Epithelial cell of esophagus (primary cell): ENCODE measurements at regions not wholly inside any gene's neighbourhood (a gene's known extent, or its start where the extent isn't known, plus 50 kb on each side); places are given as distances from the start of the nearest gene placed in this dataset.
A peak's percentile ranks its signal among the peaks of the same experiment; 100 is the strongest.

Experiments used
- DNase-seq: peaks from one replicate; pipeline ENCODE4 v3.0.0; 2010; ENCODE audit warnings: low read depth
- H3K4me3 ChIP-seq: 2 replicates; pipeline ENCODE4 v1.5.1; 2011; ENCODE audit warnings: mild to moderate bottlenecking, low read length, control low read depth
- TF ChIP-seq, protein P1 (sequence below): IDR thresholded peaks from 2 replicates; pipeline ENCODE4 v1.5.1; 2011; ENCODE audit warnings: low read depth, mild to moderate bottlenecking, low read length, control low read depth, inconsistent platforms; ENCODE audit not compliant: insufficient read depth; ENCODE audit errors: missing control alignments

DNA sequence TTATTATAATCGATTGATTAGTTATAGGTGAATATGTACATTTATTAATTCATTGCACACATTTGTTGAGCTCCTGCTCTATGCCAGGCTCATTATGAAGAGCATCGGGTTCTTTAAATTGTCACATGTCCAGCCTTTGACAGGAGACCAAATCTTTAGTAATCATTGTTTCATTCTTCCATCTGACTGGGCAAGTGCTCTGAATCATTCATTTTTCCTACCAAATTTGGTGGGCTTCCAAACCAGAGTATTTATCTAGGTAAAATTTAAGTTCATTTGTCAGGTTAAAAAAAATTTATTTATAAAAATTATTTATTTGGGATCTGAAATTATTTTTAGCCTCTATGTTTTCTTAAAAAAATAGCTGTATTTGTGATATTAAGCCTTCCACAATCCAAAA is 404.9 kb upstream of the MMS22L start:
- TF ChIP-seq, protein P1, sequence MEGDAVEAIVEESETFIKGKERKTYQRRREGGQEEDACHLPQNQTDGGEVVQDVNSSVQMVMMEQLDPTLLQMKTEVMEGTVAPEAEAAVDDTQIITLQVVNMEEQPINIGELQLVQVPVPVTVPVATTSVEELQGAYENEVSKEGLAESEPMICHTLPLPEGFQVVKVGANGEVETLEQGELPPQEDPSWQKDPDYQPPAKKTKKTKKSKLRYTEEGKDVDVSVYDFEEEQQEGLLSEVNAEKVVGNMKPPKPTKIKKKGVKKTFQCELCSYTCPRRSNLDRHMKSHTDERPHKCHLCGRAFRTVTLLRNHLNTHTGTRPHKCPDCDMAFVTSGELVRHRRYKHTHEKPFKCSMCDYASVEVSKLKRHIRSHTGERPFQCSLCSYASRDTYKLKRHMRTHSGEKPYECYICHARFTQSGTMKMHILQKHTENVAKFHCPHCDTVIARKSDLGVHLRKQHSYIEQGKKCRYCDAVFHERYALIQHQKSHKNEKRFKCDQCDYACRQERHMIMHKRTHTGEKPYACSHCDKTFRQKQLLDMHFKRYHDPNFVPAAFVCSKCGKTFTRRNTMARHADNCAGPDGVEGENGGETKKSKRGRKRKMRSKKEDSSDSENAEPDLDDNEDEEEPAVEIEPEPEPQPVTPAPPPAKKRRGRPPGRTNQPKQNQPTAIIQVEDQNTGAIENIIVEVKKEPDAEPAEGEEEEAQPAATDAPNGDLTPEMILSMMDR: no peak
- no peak for DNase-seq
- H3K4me3 ChIP-seq: no peak overlapping the region

DNA sequence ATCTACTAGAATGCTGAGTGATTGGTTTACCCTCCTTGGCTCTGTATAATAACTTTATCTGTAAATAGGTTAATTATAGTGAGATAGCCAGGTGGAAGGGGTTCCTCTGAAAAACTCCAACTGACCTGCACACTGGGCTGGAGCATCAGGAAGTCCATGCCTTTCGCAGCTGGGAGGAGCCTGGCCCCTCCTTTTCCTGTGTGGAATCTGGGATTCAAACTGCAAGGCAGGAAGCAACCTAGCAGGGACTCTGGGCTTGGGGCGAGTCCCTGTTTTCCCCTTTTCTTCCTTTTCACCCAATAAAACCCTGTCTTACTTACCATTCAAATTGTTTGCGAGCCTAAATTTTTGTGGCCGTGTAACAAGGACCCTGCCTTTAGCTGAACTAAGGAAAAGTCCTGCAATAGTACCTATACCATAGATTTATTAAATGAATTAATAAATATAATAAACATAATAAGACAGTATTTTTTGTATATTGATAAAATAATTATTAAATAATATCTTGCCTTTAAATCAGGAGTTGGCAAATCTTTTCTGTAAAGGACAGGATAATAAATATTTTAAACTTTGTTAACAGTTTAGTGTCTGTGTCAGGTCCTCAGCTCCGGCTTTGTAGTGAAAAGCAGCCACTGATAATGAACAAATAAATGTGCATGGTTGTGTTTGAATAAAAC is 406.2 kb upstream of the MMS22L start:
- no peak for DNase-seq
- no peak overlapping the region for H3K4me3 ChIP-seq
- TF ChIP-seq, protein P1: no peak

DNA sequence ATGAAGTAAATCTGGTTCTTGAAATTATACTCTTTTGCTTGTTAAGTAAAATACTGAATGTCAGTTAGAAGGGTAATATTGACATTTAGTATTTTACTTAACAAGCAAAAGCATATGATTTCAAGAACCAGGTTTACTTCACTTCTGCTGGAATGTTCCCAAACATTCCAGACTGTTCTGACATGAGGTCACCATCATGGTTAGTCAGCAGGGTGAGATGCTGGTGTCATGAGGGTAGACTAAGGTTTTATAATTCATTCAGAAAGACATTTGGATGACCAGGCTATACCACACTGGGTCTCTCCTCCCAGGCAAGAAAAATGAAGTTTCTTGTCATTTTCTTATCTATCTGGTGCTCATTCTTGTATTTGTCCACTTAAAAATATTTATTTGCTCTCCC is 414.4 kb upstream of the MMS22L start:
- H3K4me3 ChIP-seq: no peak overlapping the region
- DNase-seq: peak; percentile 75
- TF ChIP-seq, protein P1: no peak

DNA sequence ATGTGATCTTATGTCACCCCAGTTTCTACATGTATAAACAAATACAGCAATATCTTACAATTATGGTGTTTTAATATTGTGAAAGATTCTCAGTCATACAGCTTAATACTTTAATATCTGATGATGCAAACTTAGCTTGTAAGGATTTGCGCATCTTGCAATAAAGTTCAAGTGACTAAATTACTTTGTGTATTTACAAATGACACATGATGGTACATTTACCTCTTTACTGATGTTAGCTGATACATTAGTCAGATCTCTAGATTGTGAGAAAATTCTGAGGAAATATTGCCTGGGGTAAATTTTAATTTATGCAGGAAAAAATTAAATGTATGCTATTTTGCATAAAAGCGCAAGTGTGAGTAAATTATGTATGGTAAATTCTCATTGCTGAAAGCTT is 418.8 kb upstream of the MMS22L start:
- peak; percentile 50 for DNase-seq
- TF ChIP-seq, protein P1: no peak
- no peak overlapping the region for H3K4me3 ChIP-seq

DNA sequence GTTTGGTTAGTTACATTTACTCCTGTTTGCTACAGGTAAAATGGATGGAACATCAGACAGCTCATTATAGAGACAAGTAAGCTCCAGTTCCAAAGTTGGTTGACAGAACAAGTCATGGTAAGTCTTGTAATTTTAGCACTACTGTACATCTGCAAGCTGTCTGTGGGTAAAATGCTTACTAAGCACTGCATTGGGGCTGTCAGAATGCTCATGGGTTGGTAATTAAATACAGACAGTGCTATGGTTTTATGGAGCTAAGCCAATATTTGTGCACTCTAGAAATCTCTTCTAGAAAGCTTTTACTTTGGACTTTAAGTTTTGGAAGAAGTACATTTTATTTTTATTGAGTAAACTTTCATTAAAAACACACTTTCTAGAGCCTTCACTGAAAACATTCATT is 419.2 kb upstream of the MMS22L start:
- peak; percentile 9 for DNase-seq

DNA sequence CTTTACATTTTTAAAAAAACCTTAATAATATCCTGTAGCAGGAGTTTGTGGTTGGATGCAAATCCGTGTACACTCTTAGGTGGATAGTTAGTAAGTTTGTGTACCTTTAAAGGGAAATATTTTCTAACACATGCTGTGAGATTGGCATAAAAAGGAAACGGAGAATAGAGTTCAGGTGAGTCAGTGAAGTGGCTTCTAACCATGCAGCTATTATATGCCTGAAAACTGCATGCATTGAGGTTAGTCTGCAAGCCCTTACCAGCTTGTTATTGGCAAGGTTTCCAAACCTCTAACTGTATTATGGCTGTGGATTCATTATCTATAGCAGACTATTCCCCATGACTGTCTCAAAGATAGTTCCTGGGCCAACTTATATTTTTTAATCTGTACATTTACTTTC is 420.6 kb upstream of the MMS22L start:
- TF ChIP-seq, protein P1: no peak
- peak; percentile 53 for DNase-seq
- H3K4me3 ChIP-seq: no peak overlapping the region

More for the DNA sequence above, 419.2 kb upstream of the MMS22L start:
- TF ChIP-seq, protein P1: no peak
- H3K4me3 ChIP-seq: no peak overlapping the region

DNA sequence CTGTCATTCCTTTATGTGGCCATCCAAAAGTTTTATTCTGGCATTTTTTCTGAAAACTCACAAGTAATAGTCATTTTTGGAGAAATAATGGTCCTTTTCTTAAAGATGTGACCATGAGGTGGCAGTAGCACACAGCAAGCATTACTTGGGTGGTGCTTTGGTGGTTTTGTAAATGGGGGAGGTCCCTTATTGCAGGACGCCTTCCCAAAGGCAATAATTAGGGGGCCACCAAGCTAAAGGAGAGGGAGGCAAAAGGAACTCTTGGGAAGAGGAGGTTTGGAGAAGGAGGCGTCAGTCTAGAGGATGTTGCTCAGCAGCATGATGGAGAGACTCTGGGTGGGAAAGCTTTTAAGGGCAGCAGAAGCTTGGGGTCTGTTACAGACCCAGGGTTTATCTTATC is 422.6 kb upstream of the MMS22L start:
- TF ChIP-seq, protein P1: peak; percentile 44

More for the DNA sequence above, 422.6 kb upstream of the MMS22L start:
- H3K4me3 ChIP-seq: no peak overlapping the region
- peak; percentile 17 for DNase-seq
